ENCODE measurements at regions not wholly inside any gene's neighbourhood (a gene's known extent, or its start where the extent isn't known, plus 50 kb on each side); places are given as distances from the start of the nearest gene placed in this dataset.

DNA sequence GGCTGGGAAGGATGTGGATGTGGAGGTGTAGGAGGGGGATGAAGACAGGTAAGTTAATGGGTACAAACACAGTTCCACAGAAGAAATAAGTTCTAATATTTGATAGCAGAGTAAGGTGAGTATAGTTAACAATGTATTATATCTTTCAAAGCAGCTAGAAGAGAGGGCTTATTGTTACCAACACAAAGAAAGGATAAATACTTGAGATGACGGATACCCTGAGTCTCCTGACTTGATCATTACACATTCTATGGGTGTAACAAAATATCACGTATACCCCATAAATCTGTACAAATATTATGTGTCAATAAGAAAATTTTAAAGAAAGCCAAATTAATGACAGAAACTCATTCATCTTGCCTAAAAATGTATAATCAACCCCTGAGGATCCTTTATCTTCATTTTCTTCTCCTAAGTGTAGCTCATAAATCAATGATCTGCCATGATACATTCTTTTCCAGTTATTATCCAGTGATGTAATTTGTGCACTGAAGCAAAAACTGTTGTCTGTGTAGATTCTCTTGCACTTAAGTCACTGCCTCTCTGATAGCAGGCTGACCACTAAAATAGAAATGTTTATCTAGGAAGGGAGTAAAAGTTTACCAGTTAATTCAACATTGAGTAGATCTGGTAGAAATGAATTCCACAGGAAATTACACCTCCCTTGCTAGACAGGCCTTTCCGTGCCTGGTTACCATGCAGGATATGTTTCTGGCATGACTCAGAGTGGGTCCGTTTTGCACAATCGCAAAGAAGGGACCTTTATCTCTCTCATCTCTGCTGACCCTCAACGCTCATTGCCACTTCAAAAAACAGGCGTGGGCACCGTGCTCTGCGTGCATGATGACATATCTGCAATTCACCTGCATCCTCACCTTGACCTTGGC is 249.7 kb upstream of the NCKAP5 start:
- TF ChIP-seq, protein P1, sequence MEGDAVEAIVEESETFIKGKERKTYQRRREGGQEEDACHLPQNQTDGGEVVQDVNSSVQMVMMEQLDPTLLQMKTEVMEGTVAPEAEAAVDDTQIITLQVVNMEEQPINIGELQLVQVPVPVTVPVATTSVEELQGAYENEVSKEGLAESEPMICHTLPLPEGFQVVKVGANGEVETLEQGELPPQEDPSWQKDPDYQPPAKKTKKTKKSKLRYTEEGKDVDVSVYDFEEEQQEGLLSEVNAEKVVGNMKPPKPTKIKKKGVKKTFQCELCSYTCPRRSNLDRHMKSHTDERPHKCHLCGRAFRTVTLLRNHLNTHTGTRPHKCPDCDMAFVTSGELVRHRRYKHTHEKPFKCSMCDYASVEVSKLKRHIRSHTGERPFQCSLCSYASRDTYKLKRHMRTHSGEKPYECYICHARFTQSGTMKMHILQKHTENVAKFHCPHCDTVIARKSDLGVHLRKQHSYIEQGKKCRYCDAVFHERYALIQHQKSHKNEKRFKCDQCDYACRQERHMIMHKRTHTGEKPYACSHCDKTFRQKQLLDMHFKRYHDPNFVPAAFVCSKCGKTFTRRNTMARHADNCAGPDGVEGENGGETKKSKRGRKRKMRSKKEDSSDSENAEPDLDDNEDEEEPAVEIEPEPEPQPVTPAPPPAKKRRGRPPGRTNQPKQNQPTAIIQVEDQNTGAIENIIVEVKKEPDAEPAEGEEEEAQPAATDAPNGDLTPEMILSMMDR (IDR thresholded peaks at IDR 0.05): no peak
- TF ChIP-seq POLR2A (IDR thresholded peaks at IDR 0.05): no peak

Data from right lobe of liver (tissue), 4 donors.